HEK293 (cell line): ENCODE measurements at regions not wholly inside any gene's neighbourhood (a gene's known extent, or its start where the extent isn't known, plus 50 kb on each side); places are given as distances from the start of the nearest gene placed in this dataset.

Source experiments
- IKZF3 ChIP-seq: fragments of 450-650 bp; IDR thresholded peaks from 2 replicates; pipeline ENCODE4 v1.5.0; 2018; ENCODE audit warnings: missing biosample characterization, mild to moderate bottlenecking, missing genetic modification characterization, moderate library complexity
- MYNN ChIP-seq: fragments of 450-650 bp; formaldehyde crosslinking; IDR thresholded peaks from 2 replicates; pipeline ENCODE4 v1.5.1; 2016; ENCODE audit warnings: missing biosample characterization, missing genetic modification characterization, borderline replicate concordance
- REST ChIP-seq: fragments of 450-650 bp; formaldehyde crosslinking; IDR thresholded peaks from 2 replicates; pipeline ENCODE4 v1.5.1; 2016; ENCODE audit warnings: missing biosample characterization, missing genetic modification characterization
- ZFP37 ChIP-seq: fragments of 450-650 bp; formaldehyde crosslinking; IDR thresholded peaks from 2 replicates; pipeline ENCODE4 v1.5.1; 2016; ENCODE audit warnings: missing biosample characterization, missing genetic modification characterization
- ZNF114 ChIP-seq: fragments of 450-650 bp; formaldehyde crosslinking; IDR thresholded peaks from 2 replicates; pipeline ENCODE4 v1.5.0; 2017; ENCODE audit warnings: missing biosample characterization, missing genetic modification characterization

GRCh38 chr1:118487932-118488331 lies 302.9 kb upstream of the SPAG17 start:
- TF ChIP-seq REST (tag by site-specific recombination) (no peak), MYNN (no peak), IKZF3 (no peak), ZFP37 (no peak), ZNF114 (tag by site-specific recombination) (no peak)
